ENCODE measurements at regions not wholly inside any gene's neighbourhood (a gene's known extent, or its start where the extent isn't known, plus 50 kb on each side); places are given as distances from the start of the nearest gene placed in this dataset.

DNA sequence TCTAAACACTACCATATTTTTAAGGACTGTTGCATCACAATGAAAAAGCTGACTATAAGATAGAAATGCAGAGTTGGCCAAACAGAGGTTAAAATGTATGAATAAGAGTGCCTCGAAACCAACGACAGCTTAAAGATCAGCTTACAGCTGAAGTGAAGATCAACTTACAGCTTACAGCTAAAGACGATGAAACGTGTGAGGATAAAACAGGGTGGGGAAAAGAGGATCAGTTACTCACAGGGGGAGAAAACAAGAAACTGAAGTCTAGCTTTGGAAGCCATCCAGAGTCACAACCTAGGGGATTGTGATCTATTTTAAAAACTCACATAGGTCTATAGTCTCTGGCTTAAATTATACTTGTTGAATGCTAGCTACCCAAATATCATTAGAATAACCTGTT lies 220.0 kb downstream of the SNCAIP start:
- no peak overlapping the region for H3K27ac ChIP-seq
- H3K4me1 ChIP-seq: no peaks in the 10 kb centered on the region
- no peaks in the 10 kb centered on the region for H3K9me3 ChIP-seq
- TF ChIP-seq POLR2A (IDR thresholded peaks at IDR 0.05) (no peak), CTCF (IDR thresholded peaks at IDR 0.05) (no peak)
- H3K4me3 ChIP-seq: no peak overlapping the region
- H3K36me3 ChIP-seq: no peaks in the 10 kb centered on the region
- H3K27me3 ChIP-seq: no peaks in the 10 kb centered on the region
- DNase-seq: no peak

- no peaks in the 10 kb centered on the region for H3K9me3 ChIP-seq
- no peaks in the 10 kb centered on the region for H3K4me1 ChIP-seq
- DNase-seq: no peak
- no peaks in the 10 kb centered on the region for H3K36me3 ChIP-seq
- no peak for TF ChIP-seq CTCF (IDR thresholded peaks at IDR 0.05)
- no peak for TF ChIP-seq POLR2A (IDR thresholded peaks at IDR 0.05)
- no peak overlapping the region for H3K4me3 ChIP-seq
- H3K27me3 ChIP-seq: no peaks in the 10 kb centered on the region
- H3K27ac ChIP-seq: no peak overlapping the region
Observed at GRCh38 chr5:122533825-122534224, 221.8 kb downstream of the SNCAIP start.

DNA sequence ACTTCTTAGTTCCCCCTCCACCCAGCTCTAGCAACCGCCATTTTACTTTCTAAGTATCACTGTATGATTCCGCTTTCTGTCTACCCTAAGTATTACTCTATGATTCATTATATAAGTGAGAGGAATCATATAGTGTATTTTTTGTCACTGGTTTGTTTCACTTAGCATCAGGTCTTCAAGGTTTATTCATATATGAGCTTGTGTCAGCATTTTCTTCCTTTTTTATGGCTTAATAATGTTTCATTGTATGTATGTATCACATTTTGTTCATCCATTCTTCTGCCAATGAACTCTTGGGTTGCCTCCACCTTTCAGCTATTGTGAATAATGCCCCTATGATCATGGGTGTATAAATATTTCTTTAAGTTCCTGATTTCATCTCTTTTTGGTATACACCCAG lies 222.8 kb downstream of the SNCAIP start:
- TF ChIP-seq POLR2A (IDR thresholded peaks at IDR 0.05): no peak
- TF ChIP-seq CTCF (IDR thresholded peaks at IDR 0.05): no peak
- no peaks in the 10 kb centered on the region for H3K9me3 ChIP-seq
- H3K4me3 ChIP-seq: no peak overlapping the region
- H3K27ac ChIP-seq: no peak overlapping the region
- no peak for DNase-seq
- no peaks in the 10 kb centered on the region for H3K4me1 ChIP-seq
- no peaks in the 10 kb centered on the region for H3K27me3 ChIP-seq
- H3K36me3 ChIP-seq: no peaks in the 10 kb centered on the region

GRCh38 chr5:122541388-122541787 lies 229.4 kb downstream of the SNCAIP start:
- Histone ChIP-seq H3K4me3 (no peak overlapping the region), H3K36me3 (no peaks in the 10 kb centered on the region), H3K4me1 (no peaks in the 10 kb centered on the region), H3K27ac (no peak overlapping the region), H3K27me3 (no peaks in the 10 kb centered on the region), H3K9me3 (no peaks in the 10 kb centered on the region)
- TF ChIP-seq POLR2A (IDR thresholded peaks at IDR 0.05): no peak
- DNase-seq: no peak

DNA sequence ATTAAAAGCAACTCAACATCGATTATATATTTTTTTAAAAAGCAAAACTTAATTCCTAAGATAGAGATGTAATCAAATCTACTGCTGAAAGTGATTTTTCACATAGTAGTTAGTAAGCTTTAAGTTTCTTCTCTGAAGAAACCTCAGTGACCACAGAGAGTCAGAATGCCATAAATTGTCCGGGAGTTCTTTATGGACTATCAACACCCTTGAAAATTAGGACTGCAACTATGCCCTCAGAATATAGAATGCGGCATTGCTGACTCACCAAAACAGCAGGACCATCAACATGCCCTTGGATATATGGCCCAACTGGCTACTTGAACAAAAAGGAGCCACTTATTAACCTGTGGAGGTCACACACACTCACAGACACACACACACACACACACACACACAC lies 228.9 kb upstream of the SNX2 start:
- H3K9me3 ChIP-seq: no peaks in the 10 kb centered on the region
- no peak for TF ChIP-seq CTCF (IDR thresholded peaks at IDR 0.05)
- DNase-seq: no peak
- no peaks in the 10 kb centered on the region for H3K36me3 ChIP-seq
- H3K4me3 ChIP-seq: no peak overlapping the region
- no peaks in the 10 kb centered on the region for H3K27me3 ChIP-seq
- no peak overlapping the region for H3K27ac ChIP-seq
- no peaks in the 10 kb centered on the region for H3K4me1 ChIP-seq

- Histone ChIP-seq H3K36me3 (no peaks in the 10 kb centered on the region), H3K9me3 (no peaks in the 10 kb centered on the region), H3K4me3 (no peak overlapping the region), H3K27ac (no peak overlapping the region), H3K27me3 (no peaks in the 10 kb centered on the region), H3K4me1 (no peaks in the 10 kb centered on the region)
- no peak for TF ChIP-seq CTCF (IDR thresholded peaks at IDR 0.05)
- TF ChIP-seq POLR2A (IDR thresholded peaks at IDR 0.05): no peak
- DNase-seq: no peak
Observed at GRCh38 chr5:122547219-122547618, 227.7 kb upstream of the SNX2 start.

All from Peyer's patch (tissue), 4 donors.